Activated CD4-positive, alpha-beta T cell treated with anti-CD3 and anti-CD28 coated beads, Interleukin-2, Interleukin-4, amounts not matched to agents 100 ng/mL and 50 ng/mL, durations not matched to agents 16 hours and 8 hours (primary cell): ENCODE measurements at regions not wholly inside any gene's neighbourhood (a gene's known extent, or its start where the extent isn't known, plus 50 kb on each side); places are given as distances from the start of the nearest gene placed in this dataset.
"Not testable (repeated sequence)": the region's sequence is repeated elsewhere in the genome, so short reads cannot be mapped to it uniquely, and the experiment has no call there.

ENCODE experiments used
- DNase-seq: peaks from one replicate; pipeline ENCODE4 v3.0.0-alpha.2; 2020; ENCODE audit warnings: low spot score

DNA sequence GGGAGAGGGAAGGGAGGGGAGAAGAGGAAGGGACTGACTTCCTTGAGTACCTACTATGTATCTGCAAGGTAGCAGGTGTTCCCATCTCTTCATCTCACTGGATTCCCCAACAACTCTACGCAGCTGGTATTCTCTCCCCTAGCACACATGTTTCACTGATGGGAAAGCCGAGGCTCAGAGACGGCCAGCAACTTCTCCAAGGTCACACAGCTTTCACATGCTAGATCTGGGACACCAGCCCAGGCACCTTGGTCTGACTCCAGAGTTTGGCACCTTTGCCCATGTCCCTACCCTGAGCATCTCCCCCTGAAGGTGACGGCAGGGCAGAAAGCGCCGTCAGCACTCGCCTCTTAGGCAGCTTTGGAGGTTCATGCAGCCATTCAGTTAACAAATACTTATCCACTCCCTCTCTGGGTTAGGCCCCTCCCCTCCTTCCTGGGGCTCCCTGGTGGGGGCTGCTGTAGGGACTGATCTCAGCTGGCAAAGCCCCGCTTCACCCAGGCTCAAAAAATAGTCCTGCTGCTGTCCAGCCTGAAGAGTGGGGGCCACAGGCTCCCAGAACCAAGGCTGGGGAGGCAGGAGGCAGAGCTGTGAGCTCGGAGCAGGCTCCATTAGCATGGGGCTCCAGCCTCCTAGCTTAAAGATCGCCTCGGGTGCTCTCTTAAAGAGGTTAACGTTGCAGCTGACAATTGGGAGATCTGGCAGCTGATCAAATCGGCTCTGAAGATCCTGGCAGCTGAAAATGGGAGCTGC lies 79.4 kb downstream of the IGLL1 start:
- no peak for DNase-seq

DNA sequence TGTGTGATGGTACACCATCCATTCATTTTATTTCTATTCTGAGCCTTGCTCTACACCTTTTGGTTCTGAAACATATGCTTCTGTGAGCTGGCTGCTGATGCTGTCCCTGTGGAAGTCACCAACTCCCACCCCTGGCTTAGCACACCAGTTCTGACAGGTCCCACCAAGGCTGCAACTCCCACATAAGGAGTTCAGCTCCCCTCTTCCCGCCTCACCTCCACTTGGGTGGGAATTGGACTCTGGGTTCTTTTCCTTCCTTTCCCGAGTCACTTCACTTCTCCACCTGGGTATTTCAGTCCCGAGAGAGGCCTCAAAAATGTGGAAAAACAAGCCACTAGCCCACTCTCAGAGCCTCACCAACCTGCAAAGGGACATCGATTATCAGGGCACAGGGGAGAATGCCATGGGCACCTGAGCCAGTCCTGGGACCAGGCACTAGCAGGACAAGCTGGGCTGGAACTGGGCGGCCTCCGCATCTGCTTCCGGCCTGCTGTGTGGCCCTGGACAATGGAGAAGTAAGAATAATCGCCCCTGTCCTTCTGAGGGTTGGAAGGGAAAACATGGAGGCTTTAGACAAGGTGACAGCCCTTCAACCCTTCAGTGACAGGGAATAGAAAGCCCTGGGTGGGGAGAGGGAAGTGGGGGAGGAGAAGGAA lies 80.1 kb downstream of the IGLL1 start:
- no peak for DNase-seq

DNA sequence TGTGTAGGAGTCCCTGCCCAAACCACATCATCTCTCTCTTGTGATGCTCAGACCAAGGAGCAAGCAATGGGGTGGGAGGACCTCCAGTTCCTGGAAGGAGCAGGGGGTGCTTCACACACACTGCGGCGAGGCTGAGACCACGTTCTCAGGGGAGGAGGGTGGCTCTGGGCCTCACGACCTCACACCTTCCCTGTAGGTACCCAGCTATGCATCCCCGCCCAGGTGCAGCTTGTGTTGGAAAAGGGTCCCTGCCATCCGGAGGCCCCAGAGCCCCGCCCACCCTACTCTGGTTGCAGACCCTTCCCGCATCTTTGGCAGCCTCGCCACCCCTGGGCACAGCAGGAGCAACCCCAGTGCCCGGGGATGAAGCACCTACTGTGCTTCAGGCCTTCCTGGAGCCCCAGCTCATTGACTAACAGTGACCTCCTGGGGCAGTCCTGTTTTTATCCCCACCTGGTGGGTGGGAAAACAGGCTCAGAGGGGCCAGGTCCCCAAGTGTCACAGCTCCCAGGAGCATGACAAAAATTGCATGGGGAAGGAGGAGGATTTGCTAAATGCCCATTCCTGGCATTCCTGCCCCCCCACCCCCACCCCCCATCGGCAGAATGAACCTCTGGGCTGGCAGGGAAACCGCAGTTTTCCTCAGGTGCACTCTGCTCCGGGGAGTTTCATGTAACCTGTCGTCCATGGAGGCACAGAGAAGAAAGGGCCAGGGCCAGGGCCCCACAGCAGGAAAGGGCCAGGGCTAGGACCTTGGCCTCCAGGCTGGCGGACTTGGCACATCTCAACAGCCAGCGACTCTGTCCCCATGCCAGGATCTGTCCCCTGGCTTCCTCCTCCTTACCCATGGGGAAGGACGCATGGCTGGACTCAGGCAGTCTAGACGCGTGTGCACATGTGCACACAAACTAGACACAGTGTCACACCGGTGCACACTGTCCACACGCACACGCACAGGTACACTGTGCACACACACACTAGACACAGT lies 81.0 kb downstream of the IGLL1 start:
- no peak for DNase-seq

DNA sequence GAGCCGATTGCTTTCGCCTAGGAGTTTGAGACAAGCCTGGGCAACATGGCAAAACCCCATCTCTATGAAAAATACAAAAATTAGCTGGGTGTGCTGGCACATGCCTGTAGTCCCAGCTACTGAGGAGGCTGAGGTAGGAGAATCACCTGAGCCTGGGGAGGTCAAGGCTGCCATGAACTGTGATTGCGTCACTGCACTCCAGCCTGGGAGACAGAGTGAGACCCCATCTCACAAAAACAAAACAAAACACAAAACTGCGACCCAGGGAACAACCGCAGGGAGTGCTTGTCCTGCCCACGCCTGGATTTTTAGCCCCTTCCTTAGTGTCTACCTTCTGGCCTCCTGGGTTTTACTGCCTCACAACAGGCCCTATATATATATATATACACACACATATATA lies 82.2 kb downstream of the IGLL1 start:
- not testable (repeated sequence) for DNase-seq

DNA sequence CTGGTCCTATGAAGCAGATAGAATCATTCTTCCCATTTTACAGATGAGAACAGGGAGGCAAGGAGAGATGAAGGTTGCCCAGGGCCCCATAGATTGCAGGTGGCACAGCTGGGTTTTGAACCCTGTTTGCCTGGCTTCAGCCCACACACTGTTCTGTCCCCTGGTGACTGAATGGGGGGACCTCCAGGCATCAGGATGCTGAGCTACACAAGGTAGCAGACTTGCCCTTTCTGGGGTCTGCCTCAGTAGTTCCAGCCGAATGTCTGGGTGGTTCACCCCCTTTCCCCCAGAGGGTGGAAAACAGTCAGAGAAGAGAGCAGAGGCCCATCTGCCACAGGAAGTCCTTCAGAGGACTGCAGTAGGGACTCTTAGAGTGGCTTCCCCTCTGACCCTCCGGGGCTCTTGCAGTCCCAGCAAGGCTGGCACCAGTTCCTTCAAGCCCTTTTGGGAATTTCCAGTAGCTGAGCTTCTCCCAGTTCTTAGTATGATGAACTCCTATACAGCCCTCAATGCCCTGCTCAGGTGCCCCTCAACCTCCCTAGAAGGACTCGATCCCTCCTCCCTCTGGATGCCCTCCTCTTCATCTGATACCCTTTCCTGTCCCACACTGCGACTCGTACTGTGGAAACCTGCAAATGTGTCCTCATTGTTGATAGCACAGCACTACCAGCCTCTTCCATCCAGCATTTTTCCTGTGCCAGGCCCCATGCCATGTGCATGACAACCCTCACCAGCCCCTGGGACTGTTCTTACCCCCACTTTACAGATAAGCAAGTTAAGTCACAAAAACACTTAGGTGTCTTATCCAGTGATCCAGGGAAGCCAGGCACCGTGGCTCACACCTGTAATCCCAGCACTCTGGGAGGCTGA lies 82.8 kb downstream of the IGLL1 start:
- no peak for DNase-seq

DNA sequence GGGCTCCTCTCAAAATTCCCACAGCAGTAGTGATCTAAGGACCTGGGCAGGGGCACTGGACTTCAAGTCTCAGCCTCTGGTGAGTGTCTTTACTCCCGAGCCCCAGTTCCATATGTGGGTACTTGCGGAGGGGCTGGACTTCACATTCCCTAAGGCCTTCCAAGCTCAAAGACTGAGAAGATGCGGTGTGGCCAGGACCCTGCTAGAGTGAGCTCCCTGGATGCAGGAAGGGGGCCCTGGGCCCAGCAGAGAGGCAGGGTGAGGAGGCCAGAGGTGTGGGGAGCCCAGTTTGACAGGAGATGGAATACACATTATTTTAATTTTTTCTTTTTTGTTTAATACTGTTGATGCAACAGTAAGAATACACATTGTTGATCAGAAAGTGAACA lies 83.7 kb downstream of the IGLL1 start:
- DNase-seq, result no peak

DNA sequence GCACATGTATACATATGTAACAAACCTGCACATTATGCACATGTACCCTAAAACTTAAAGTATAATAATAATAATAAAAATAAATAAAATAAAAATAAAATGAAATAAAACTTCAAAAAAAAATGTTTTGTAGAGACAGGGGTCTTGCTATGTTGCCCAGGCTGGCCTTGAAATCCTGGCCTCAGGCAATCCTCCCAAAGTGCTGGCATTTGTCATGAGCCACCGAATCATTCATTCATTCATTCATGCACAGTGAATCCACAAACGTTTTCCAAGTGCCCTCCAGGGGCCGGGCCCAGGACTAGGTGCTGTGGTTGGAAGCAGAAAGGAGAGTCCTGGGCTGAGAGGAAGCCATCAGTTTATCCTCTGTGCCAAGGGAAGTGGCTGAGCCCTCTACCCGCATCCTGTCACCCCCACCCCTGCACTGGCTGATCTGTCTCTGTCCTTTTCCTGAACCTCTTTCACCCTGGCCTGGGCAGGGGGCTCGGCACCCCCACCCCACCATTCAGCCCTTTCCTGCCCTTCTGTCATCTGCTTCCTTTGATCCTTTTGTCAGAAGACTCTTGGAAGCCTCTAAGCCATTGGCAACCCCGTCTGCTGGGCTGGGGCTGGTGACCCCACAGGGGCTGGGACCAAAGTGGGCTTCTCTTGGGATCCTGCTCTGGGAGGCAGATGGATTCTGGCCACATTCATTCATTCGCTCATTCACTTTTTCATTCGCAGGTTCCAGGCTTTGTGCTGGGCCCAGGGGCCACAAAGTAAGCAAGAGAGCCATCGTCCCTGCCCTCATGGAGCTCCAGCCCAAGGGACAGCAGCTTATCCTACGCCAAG lies 84.3 kb downstream of the IGLL1 start:
- no peak for DNase-seq

DNA sequence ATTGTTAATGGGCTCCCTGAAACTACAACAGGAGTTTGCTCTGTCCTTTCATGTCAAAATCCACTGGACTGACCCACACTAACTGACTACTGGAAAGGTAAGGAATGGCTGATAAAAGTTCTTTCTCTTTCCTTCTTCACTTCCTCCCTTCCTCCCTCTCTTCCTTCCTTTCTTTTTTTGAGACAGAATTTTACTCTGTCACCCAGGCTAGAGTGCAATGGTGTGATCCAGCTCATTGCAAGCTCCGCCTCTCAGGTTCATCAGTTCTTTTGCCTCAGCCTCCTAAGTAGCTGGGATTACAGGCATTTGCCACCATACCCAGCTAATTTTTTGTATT lies 85.2 kb downstream of the IGLL1 start:
- no peak for DNase-seq

DNA sequence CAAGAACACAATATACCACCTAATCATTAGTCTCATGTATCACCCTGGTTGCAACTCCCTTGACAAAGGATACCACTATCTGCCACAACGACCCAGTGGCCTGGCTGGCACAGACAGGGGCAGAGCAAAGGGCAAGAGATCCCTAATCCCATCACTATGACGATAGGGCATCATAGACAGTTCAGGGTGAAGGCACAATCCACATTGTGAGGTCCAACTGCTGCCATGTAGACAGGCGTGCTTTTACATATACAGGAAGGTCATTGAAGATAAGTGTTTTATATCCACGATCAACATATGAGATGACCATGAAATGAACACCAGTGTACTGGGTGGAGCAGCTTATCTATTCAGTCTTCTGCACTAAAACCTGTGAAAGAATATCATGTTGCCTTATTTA lies 94.6 kb downstream of the IGLL1 start:
- DNase-seq, result no peak

DNA sequence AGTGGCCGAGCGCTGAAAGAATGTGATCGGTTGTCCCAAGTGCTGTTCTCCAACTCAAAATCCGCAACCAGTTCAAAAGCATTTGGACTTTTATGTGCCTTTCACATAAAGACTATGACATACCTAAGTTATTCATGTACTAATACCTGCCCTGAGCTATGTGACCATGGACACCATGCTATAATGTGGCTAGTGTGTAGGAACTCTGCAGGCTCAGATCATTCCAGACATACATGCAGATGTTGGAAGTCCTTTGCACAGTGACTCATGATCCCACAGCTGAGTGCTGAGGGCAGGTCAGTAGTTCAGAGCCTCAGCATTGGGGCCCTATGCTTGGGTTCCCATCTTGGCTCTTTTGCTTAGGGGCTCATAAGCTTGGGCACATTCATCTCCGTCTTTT lies 95.4 kb downstream of the IGLL1 start:
- no peak for DNase-seq

DNA sequence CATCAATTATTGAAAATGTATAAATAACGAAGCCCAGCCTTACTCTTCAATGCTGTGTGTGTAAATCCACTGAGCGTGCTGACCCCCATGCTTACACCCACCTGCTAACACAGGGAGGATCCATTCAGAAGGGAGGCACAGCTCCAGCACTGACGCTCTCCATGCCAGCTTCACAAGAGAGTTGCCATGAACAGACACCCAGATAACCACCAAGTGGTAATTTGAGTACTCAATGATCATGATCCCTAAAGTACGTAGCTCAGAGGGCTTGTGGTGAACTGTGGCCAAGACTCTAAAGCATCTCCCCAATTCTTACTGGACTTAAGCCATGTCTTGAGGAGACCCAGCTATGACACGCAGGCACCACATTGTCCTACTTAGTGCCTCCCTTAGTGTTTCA lies 98.7 kb downstream of the IGLL1 start:
- no peak for DNase-seq

DNA sequence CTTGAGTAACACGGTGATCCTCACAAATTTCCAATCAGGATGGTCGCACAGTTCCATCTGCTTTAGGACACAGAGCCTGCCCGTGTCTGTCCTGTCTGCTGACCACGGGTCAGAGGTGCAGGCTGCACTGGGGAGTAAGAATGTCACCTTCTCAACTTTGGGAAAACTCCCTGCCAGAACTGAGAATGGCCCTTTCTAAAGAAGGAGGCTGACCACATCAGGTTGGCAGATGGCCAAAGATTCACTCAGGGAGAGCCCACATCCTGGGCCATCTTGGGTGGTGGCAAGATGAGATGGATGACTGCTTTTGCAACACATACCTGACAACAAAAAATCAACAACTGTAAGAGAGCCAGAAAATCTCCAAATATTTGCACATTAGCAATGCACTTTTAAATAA lies 101.9 kb downstream of the IGLL1 start:
- no peak for DNase-seq

DNA sequence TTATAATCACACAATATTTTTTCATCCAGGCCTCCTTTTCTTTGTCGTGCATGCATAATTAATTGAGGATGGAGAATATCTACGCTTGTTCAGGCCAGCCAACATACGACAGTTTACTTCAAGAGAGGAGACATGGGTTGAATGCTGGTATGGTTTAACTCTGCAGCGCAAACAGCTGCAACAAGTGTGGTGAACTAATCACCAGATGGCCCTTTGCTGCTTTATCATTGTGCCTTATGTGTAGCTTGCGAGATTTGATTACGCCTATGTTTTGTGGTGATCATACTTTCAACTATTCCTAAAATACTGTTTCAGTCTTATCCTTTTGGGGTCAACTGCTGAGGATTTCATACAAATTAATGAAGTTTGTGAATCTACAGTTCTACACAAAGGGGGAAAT lies 105.6 kb downstream of the IGLL1 start:
- DNase-seq, result not testable (repeated sequence)

DNA sequence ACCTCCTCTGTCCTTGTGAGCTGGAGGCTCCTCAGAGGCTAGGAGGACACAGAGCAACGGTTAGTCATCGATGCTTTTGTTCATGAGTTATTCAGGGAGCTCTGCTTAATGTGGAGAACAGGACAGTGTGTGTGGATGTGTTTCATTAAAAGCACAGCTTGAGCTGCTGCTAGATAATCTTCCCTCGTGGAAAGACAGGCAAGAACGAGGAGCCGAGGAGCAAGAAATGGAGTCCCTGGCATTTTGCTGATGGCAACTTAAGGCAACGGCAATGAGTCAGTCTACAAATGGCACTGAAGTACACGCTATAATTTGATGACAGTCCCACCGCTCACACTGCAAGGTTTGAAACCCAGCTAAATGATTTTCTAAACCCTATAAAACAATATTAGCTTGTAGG lies 106.2 kb downstream of the IGLL1 start:
- DNase-seq, result no peak

DNA sequence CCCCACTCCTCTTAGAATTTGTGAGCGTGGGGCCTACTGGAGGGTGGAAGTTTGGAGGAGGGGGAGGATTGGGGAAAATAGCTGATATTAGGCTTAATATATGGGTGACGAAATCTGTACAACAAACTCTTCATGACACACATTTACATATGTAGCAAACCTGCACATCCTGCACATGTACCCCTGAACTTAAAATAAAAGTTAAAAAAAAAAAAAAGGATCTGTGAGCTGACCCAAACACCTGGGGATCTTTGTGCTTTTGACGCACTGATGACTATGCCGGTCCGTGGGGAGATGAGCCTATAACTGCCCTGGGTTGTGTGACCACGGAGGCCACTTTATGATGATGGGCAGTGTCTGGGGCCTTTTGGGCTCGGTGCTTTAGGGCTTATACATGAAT lies 107.7 kb downstream of the IGLL1 start:
- DNase-seq, result not testable (repeated sequence)

DNA sequence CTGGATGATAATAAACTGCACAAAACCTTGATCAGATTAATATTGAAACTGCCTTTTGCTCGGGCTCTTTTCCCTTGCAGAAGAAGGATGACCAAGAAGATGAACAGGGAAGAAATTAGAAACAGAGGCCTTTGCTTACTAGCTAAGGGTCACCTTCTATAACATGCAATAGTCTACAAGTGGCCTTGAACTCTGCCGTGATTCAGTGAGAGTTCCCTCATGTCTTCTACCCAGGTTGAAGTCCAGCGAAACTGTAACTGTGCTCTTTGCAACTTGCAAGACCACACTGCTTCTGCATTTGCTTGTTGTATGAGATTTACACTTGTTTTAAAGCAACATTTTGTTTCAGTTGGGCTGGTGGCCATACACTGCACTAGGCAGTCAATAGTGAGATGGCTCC lies 108.4 kb downstream of the IGLL1 start:
- DNase-seq, result no peak

DNA sequence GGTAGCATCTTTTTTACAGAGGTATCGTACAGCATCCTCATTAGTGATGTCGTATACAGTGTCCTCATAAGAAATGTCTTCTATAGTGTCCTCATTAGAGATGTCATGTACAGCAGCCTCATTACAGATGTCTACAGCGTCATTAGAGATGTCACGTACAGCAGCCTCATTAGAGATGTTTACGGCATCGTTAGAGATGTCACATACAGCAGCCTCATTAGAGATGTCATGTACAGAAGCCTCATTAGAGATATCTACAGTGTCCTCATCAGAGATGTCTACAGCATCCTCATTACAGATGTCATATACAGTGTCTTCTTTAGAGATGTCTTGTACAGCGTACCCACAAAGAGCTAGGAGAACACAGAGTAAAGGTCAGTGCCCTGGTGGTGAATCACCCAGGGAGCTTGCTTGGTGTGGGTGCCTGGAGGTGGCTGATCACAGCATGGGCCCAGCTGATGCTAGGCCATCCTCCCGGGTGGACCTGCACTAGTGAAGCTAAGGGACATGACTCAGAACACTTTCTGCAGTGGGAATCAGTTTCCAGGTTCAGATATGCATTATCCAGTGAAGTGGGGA lies 109.2 kb downstream of the IGLL1 start:
- DNase-seq, result no peak

DNA sequence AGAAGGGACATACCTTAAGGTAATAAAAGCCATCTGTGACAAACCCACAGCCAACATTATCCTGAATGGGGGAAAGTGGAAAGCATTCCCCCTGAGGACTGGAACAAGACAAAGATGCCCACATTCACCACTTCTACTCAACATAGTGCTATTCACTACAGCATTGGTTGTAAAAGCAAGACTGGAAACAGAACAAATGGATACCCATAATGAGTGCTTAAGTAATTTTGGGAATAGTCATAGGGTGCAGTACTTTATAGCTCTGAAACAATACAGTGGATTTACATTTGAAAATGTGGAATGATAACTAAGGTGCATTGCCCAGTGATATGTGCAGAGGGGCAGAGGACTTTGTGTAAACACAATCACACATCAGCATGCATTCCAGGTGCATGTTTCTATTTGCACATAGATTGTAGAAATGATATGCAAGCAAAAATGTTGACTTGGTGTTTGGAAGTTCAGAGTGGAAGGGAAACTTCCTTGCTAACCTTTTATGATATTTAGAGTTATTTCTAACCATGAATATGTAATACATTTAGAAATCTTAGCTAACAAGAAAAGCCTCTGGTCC lies 112.3 kb downstream of the IGLL1 start:
- DNase-seq, result no peak

DNA sequence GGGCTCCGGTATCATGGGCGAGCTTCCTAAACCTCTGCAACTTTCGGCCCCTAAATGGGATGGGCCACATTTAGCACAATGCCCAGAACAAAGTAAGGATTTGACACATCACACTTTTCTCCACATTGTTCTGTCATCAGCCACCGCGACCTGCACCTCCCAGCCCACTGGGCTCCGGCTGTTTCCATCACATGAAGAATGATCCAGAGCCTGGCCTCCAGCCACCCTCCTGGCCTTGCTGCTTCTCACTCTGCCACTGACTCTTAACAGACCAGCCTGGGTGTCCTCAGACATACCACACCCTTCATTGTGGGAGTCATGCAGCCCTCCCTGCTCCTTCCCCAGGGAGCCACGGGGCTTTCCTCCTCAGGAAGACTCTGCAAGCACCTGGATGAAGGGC lies 113.7 kb downstream of the IGLL1 start:
- DNase-seq, result no peak

DNA sequence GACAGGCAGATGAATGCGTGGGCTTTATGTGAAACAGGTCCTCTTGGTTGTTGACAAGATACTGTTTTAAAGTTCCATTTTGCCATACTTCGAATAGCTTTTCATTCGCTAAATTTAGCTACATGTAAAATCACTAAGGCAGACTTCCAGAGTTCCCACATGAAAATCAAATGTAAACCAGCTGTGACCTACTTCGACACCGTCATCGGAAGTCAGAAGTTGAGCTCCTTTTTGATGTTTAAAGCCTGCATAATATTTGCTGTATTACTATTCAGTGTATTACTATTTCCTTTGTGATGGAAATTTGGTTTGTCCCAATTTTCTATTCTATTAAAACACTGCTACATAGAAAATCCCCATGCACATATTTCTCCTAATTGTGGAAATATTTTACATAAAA lies 115.3 kb downstream of the IGLL1 start:
- not testable (repeated sequence) for DNase-seq
